ENCODE measurements at regions not wholly inside any gene's neighbourhood (a gene's known extent, or its start where the extent isn't known, plus 50 kb on each side); places are given as distances from the start of the nearest gene placed in this dataset.

DNA sequence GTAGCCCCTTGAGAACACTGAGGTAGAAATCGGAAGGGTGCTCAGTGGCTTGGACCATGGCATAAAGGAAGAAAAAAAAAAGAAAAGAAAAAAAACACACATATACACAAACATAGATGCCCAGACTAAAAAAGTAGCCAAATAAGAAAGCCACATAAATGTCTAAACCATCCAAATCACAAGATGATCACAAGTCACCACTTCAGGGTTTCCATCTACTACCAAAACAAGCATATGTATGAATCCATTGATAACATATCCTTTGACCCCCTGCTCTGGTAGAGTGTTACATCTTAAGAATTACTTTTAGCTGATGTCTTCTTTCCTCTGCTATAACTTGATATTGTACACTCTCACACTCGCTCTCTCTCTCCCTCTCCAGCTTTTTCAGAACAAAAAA is 245.9 kb downstream of the AHR start:
- Mint-ChIP-seq H3K36me3 (ENCODE audit: low read depth) (no peaks in the 10 kb centered on the region), H3K4me3 (ENCODE audit: low read depth) (no peak overlapping the region), H3K4me1 (ENCODE audit: low read depth) (no peaks in the 10 kb centered on the region), H3K27ac (no peak overlapping the region), H3K9me3 (no peaks in the 10 kb centered on the region), H3K27me3 (ENCODE audit: low read depth) (peaks cover 16% of the 10 kb centered on the region)
- no peak for DNase-seq (ENCODE audit: low spot score)
- intact Hi-C loops (cut with micrococcal nuclease): no loop called here

DNA sequence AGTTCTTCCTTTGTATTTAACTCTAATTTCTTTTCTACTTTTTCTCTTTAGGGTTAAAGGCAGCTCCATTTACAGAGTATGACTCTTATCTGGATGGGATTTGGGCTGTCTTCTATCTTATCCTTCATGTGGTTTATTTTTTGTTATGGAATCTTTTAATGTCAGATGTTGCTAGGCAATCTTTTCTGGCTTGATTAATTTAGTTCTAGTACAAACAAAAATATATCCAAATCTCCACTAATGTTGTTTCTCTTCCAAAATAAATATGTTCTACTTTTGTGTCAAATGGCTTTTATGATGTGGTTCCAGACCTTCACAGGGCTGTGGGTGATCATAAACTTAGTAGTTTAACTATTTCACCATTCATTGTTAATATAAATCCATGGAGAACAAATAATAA is 246.9 kb downstream of the AHR start:
- no peak for DNase-seq (ENCODE audit: low spot score)
- Mint-ChIP-seq H3K4me3 (ENCODE audit: low read depth) (no peak overlapping the region), H3K9me3 (no peaks in the 10 kb centered on the region), H3K27ac (no peak overlapping the region), H3K27me3 (ENCODE audit: low read depth) (peaks cover 14% of the 10 kb centered on the region), H3K4me1 (ENCODE audit: low read depth) (no peaks in the 10 kb centered on the region), H3K36me3 (ENCODE audit: low read depth) (no peaks in the 10 kb centered on the region)
- intact Hi-C loops (cut with micrococcal nuclease): no loop called here

DNA sequence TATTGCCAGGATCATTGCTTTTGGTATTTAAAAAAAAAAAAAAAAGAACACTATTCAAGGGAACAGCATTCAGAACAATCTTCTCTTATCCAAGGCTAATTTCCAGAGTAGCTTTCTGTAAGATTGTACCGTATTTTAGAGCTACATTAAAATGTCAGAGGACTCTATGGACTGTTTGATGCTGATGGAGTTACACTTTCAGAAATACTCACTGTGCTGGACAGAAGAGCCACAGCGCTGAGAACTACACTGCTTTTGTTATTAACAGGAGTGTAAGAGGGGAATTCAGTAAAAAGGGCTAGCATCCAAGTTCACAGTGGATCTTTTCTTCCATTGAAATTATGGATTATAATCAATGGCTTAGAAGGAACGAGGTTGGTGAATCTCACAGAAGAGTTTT is 247.7 kb downstream of the AHR start:
- no peak overlapping the region for H3K27ac Mint-ChIP-seq
- no peak for DNase-seq (ENCODE audit: low spot score)
- H3K4me1 Mint-ChIP-seq (ENCODE audit: low read depth): peaks cover 1% of the 10 kb centered on the region
- no peaks in the 10 kb centered on the region for H3K36me3 Mint-ChIP-seq (ENCODE audit: low read depth)
- H3K27me3 Mint-ChIP-seq (ENCODE audit: low read depth): peaks cover 14% of the 10 kb centered on the region
- intact Hi-C loops (cut with micrococcal nuclease): no loop called here
- H3K9me3 Mint-ChIP-seq: no peaks in the 10 kb centered on the region
- H3K4me3 Mint-ChIP-seq (ENCODE audit: low read depth): no peak overlapping the region

- Mint-ChIP-seq H3K27ac (no peak overlapping the region), H3K9me3 (no peaks in the 10 kb centered on the region), H3K27me3 (ENCODE audit: low read depth) (peaks cover 14% of the 10 kb centered on the region), H3K4me3 (ENCODE audit: low read depth) (no peak overlapping the region), H3K4me1 (ENCODE audit: low read depth) (peaks cover 3% of the 10 kb centered on the region), H3K36me3 (ENCODE audit: low read depth) (no peaks in the 10 kb centered on the region)
- intact Hi-C loops (cut with micrococcal nuclease): no loop called here
- DNase-seq (ENCODE audit: low spot score): no peak
These were observed 248.1 kb downstream of the AHR start for GRCh38 chr7:17546592-17546991.

GRCh38 chr7:17548014-17548653 is 249.7 kb downstream of the AHR start:
- peaks cover 14% of the 10 kb centered on the region for H3K27me3 Mint-ChIP-seq (ENCODE audit: low read depth)
- H3K27ac Mint-ChIP-seq: no peak overlapping the region
- H3K4me1 Mint-ChIP-seq (ENCODE audit: low read depth): peaks cover 9% of the 10 kb centered on the region
- DNase-seq (ENCODE audit: low spot score): no peak
- no peak overlapping the region for H3K4me3 Mint-ChIP-seq (ENCODE audit: low read depth)
- intact Hi-C loops (cut with micrococcal nuclease): no loop called here
- H3K9me3 Mint-ChIP-seq: no peaks in the 10 kb centered on the region
- H3K36me3 Mint-ChIP-seq (ENCODE audit: low read depth): no peaks in the 10 kb centered on the region

DNA sequence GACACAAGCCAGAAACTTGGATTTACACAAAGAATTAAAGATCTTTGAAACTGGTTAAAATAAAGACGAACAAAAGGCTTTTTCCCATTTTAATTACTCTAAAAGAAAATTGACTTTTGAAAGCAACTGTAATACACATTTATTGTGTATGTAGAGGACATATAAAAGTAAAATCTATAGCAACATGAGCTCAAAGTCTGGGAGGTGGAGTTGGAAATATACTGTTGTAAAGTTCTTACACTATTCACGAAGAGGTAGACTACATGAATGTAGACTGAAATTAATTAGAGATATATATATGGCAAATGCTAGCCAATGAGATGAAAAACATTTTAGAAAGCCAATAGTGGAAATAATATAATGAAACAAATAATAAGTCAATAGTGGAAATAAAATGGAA is 251.0 kb downstream of the AHR start:
- Mint-ChIP-seq H3K9me3 (no peaks in the 10 kb centered on the region), H3K4me1 (ENCODE audit: low read depth) (peaks cover 12% of the 10 kb centered on the region), H3K36me3 (ENCODE audit: low read depth) (no peaks in the 10 kb centered on the region), H3K27ac (no peak overlapping the region), H3K4me3 (ENCODE audit: low read depth) (no peak overlapping the region), H3K27me3 (ENCODE audit: low read depth) (peaks cover 7% of the 10 kb centered on the region)
- intact Hi-C loops (cut with micrococcal nuclease): no loop called here
- no peak for DNase-seq (ENCODE audit: low spot score)

DNA sequence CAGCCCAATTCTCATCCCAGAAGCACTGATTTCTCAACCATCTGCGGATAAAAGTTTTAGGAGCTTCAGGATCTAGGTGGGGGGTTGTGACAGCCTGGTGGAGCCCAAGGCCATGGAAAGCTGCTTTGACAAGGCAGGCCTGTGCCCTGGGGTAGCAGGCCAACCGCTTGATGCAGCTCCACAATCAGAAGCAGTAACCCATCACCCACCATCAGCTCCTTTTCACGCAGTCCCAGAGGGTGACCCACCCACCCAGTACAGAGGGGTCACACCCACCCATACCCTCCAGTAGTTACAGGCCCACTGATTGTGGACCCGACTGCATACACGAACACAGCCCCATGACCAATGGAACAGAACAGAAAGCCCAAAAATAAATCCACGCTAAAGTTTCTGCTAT is 253.9 kb downstream of the AHR start:
- H3K4me3 Mint-ChIP-seq (ENCODE audit: low read depth): no peak overlapping the region
- no peak overlapping the region for H3K27ac Mint-ChIP-seq
- H3K9me3 Mint-ChIP-seq: no peaks in the 10 kb centered on the region
- no peak for DNase-seq (ENCODE audit: low spot score)
- no peaks in the 10 kb centered on the region for H3K36me3 Mint-ChIP-seq (ENCODE audit: low read depth)
- intact Hi-C loops (cut with micrococcal nuclease): no loop called here
- no peaks in the 10 kb centered on the region for H3K27me3 Mint-ChIP-seq (ENCODE audit: low read depth)
- peaks cover 14% of the 10 kb centered on the region for H3K4me1 Mint-ChIP-seq (ENCODE audit: low read depth)

- H3K4me1 Mint-ChIP-seq (ENCODE audit: low read depth): peaks cover 14% of the 10 kb centered on the region
- H3K4me3 Mint-ChIP-seq (ENCODE audit: low read depth): no peak overlapping the region
- peak overlapping the region; percentile 27 for H3K27ac Mint-ChIP-seq
- no peak for DNase-seq (ENCODE audit: low spot score)
- H3K27me3 Mint-ChIP-seq (ENCODE audit: low read depth): no peaks in the 10 kb centered on the region
- no peaks in the 10 kb centered on the region for H3K9me3 Mint-ChIP-seq
- intact Hi-C loops (cut with micrococcal nuclease): no loop called here
- no peaks in the 10 kb centered on the region for H3K36me3 Mint-ChIP-seq (ENCODE audit: low read depth)
These were observed 254.5 kb downstream of the AHR start for GRCh38 chr7:17552952-17553351.

DNA sequence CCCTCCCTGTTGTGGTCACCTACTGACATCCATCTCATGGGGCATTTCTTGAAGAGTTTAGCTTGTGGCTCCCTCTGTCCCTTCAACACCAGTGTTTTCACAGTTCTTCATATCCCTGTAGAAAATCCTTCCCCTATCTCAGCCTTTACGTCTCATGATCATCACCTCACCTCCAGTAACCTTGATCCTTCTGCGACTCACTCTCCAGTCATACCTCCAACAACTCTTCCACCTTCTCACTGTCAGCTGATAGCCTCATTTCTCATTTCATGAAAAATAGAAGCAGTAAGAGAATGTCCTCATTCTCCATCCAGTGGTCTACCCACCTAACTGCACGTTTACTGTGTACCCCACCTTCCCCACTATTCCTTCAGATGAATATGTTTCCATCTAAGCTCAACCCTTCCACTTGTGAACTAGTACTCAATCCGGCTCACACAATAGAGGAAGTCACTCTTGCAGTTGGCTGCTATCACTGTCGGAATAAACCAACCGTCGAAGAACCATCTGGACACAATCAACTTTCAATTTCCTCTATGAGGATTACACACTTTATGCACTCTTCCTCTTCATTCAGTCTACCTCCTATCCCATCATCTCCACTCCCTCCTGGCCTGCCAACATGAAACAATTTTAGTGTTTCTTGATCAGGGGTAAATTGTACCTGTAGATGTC is 256.0 kb downstream of the AHR start:
- Mint-ChIP-seq H3K27ac (no peak overlapping the region), H3K4me3 (ENCODE audit: low read depth) (no peak overlapping the region), H3K36me3 (ENCODE audit: low read depth) (no peaks in the 10 kb centered on the region), H3K27me3 (ENCODE audit: low read depth) (no peaks in the 10 kb centered on the region), H3K4me1 (ENCODE audit: low read depth) (peaks cover 14% of the 10 kb centered on the region), H3K9me3 (no peaks in the 10 kb centered on the region)
- DNase-seq (ENCODE audit: low spot score): no peak
- intact Hi-C loops (cut with micrococcal nuclease): no loop called here

DNA sequence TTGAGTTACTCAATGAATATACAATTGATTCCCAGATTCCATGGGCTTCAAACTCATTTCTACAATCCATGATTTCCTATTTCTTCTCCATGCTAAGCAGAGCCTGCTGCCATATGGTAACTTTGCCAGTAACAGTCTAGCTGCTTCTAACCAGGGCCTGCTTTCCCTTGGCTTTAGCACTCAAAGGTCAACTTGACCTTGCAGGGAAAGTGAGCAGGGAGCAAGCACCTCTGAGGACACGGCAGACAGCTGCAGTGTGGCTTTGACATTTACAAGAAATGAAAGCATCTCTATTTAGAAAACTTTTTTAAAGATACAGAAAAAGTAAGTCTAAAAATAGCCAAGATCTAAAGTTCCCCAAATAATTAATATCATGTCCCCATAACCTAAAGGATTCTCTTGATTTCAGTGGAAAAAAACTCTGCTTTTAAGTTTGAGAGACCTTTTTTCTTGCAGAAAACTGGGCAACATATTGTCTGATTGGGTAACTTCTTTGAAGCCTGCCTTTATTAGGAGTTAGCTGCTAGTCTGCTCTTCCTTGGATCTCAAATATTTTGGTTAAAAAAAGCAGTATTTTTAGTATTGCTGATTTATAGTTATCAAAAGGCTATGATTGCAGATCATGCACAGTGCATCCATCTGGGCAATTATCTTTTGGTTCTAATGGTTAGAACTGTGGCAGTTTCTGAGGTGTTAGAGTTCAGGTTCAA is 257.9 kb downstream of the AHR start:
- H3K9me3 Mint-ChIP-seq: no peaks in the 10 kb centered on the region

GRCh38 chr7:17557251-17557671 is 258.8 kb downstream of the AHR start:
- Mint-ChIP-seq H3K27me3 (ENCODE audit: low read depth) (no peaks in the 10 kb centered on the region), H3K27ac (no peak overlapping the region), H3K4me1 (ENCODE audit: low read depth) (peaks cover 11% of the 10 kb centered on the region), H3K36me3 (ENCODE audit: low read depth) (no peaks in the 10 kb centered on the region), H3K9me3 (no peaks in the 10 kb centered on the region), H3K4me3 (ENCODE audit: low read depth) (no peak overlapping the region)
- DNase-seq (ENCODE audit: low spot score): no peak
- intact Hi-C loops (cut with micrococcal nuclease): no loop called here

More for the DNA sequence above, 257.9 kb downstream of the AHR start:
- H3K4me3 Mint-ChIP-seq (ENCODE audit: low read depth): no peak overlapping the region
- intact Hi-C loops (cut with micrococcal nuclease): no loop called here
- peaks cover 11% of the 10 kb centered on the region for H3K4me1 Mint-ChIP-seq (ENCODE audit: low read depth)
- DNase-seq (ENCODE audit: low spot score): no peak
- no peak overlapping the region for H3K27ac Mint-ChIP-seq
- no peaks in the 10 kb centered on the region for H3K27me3 Mint-ChIP-seq (ENCODE audit: low read depth)
- H3K36me3 Mint-ChIP-seq (ENCODE audit: low read depth): no peaks in the 10 kb centered on the region

DNA sequence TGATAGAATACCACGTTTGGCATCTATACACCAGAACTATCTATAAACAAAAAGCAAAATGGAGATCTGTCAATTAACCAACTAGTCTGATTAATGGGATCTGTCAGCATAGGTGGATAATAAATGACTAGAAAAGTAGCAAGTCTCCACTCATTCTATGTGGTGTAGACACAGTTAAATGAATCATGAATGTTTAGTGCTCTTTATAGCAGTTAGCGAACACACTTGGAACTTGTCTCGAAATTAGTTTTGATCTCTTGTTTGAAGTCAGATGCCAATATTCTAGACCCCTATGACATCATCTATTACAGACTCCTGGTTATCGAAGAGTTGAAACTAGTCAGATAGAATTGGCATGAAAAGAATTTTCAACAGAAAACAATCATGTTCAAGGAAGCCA is 259.7 kb downstream of the AHR start:
- intact Hi-C loops (cut with micrococcal nuclease): no loop called here
- no peak overlapping the region for H3K4me3 Mint-ChIP-seq (ENCODE audit: low read depth)
- H3K27me3 Mint-ChIP-seq (ENCODE audit: low read depth): no peaks in the 10 kb centered on the region
- H3K4me1 Mint-ChIP-seq (ENCODE audit: low read depth): peaks cover 5% of the 10 kb centered on the region
- H3K9me3 Mint-ChIP-seq: no peaks in the 10 kb centered on the region
- no peak for DNase-seq (ENCODE audit: low spot score)
- no peak overlapping the region for H3K27ac Mint-ChIP-seq
- H3K36me3 Mint-ChIP-seq (ENCODE audit: low read depth): no peaks in the 10 kb centered on the region

DNA sequence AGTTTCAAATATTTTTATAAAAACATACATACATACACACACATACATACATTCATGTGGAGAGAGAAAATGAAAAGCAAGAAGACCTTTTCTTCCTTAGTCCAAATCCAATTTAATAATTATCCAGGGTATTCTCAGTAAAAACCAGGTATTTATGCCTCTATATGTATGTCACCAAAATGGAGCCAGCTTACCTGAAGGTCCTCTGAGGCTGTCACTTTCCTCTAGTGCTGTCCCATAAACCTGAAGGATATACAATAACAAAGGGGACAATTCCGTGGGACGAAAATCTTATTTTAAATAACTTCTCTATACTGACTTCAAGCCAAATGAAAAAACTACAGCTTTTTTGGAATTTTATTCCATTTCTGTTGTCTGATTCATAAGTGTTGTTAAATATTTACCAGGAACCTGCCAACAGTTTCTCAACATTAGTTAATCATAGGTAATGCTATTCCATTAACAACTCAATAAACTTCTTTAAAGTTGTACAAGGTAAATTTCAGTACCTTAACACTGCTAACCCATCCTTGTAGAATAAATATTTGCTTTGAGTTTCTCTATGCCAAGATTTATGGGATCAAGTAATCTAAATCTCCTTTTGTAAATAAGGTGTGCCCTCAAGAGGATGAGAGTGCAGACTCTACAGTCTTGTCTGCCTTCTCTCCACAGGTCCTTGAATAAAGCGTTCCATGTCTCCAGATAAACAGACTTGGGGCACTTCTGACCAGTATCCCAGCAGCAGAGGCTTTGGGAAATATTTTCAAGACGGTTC is 260.3 kb downstream of the AHR start:
- no peaks in the 10 kb centered on the region for H3K9me3 Mint-ChIP-seq
- no peak overlapping the region for H3K4me3 Mint-ChIP-seq (ENCODE audit: low read depth)
- peaks cover 4% of the 10 kb centered on the region for H3K4me1 Mint-ChIP-seq (ENCODE audit: low read depth)
- no peak overlapping the region for H3K27ac Mint-ChIP-seq
- no peaks in the 10 kb centered on the region for H3K27me3 Mint-ChIP-seq (ENCODE audit: low read depth)
- H3K36me3 Mint-ChIP-seq (ENCODE audit: low read depth): no peaks in the 10 kb centered on the region
- intact Hi-C loops (cut with micrococcal nuclease): no loop called here
- DNase-seq (ENCODE audit: low spot score): no peak
